Upper lobe of left lung (tissue), 4 donors: ENCODE measurements at regions not wholly inside any gene's neighbourhood (a gene's known extent, or its start where the extent isn't known, plus 50 kb on each side); places are given as distances from the start of the nearest gene placed in this dataset.

ENCODE experiments used
- CTCF ChIP-seq, 6 experiments: fragments of 450-650 bp in 4 of 6; fragments of 200-600 bp in 2 of 6; sonication (generic) in 2 of 6; IDR thresholded peaks; one replicate each; pipeline ENCODE4 v1.5.1; 2016 to 2019; ENCODE audit warnings: antibody characterized with exemption in 6 of 6
- EP300 ChIP-seq, 4 donors: sonication (generic); formaldehyde crosslinking; IDR thresholded peaks; one replicate each; pipeline ENCODE4 v1.5.1; 2017; ENCODE audit warnings: antibody characterized with exemption in 4 of 4, control low read depth in 2 of 4
- POLR2A ChIP-seq, 4 donors: fragments of 450-650 bp; IDR thresholded peaks; one replicate each; pipeline ENCODE4 v1.5.1; 2016 to 2017; ENCODE audit warnings: antibody characterized with exemption in 4 of 4, mild to moderate bottlenecking in 2 of 4

GRCh38 chr16:64098451-64098850 lies 1023.4 kb downstream of the CDH11 start:
- TF ChIP-seq CTCF (IDR thresholded peaks at IDR 0.05) (no peak), POLR2A (IDR thresholded peaks at IDR 0.05) (no peak), EP300 (IDR thresholded peaks at IDR 0.05) (no peak)
